HG02798 (cell line): ENCODE measurements at regions not wholly inside any gene's neighbourhood (a gene's known extent, or its start where the extent isn't known, plus 50 kb on each side); places are given as distances from the start of the nearest gene placed in this dataset.

Source experiments
- ATAC-seq: cut with Tn5 transposase; IDR thresholded peaks from one replicate; pipeline ENCODE4 v1.9.1; 2021; ENCODE audit warnings: mild to moderate bottlenecking; ENCODE audit not compliant: unreplicated experiment, poor library complexity

- ATAC-seq = no peak
These were observed 62.3 kb upstream of the CNTNAP4 start for GRCh38 chr16:76214856-76215255.

GRCh38 chr16:76222087-76222486 is 55.1 kb upstream of the CNTNAP4 start:
- ATAC-seq = no peak

- ATAC-seq = no peak
These were observed 54.3 kb upstream of the CNTNAP4 start for GRCh38 chr16:76222853-76223252.

GRCh38 chr16:76226011-76226410 is 51.2 kb upstream of the CNTNAP4 start:
- ATAC-seq = no peak

- no peak for ATAC-seq
These were observed 50.7 kb upstream of the CNTNAP4 start for GRCh38 chr16:76226481-76226880.
